ENCODE measurements at regions not wholly inside any gene's neighbourhood (a gene's known extent, or its start where the extent isn't known, plus 50 kb on each side); places are given as distances from the start of the nearest gene placed in this dataset.

DNA sequence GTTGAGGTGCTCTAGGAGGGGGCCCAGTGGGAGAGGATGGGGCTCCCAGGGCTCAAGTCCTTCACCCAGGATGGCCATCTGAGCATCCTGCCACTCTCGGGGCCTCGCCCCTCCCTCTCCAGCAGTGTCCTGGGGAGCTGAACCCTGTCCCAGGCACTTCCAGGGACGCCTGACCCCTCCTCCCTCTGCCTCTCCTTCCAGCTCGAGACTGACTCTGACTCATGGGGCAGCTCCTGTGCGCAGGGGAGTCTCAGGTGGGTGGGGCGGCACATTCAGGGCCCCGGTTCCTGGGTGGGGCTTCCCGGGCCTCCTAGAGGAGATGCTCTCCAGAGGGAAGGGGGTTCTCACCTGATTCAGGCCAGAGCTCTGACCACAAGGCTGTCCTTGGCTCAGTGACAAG, 77.1 kb upstream of the IGLL5 start:
- ATAC-seq, result no peak

DNA sequence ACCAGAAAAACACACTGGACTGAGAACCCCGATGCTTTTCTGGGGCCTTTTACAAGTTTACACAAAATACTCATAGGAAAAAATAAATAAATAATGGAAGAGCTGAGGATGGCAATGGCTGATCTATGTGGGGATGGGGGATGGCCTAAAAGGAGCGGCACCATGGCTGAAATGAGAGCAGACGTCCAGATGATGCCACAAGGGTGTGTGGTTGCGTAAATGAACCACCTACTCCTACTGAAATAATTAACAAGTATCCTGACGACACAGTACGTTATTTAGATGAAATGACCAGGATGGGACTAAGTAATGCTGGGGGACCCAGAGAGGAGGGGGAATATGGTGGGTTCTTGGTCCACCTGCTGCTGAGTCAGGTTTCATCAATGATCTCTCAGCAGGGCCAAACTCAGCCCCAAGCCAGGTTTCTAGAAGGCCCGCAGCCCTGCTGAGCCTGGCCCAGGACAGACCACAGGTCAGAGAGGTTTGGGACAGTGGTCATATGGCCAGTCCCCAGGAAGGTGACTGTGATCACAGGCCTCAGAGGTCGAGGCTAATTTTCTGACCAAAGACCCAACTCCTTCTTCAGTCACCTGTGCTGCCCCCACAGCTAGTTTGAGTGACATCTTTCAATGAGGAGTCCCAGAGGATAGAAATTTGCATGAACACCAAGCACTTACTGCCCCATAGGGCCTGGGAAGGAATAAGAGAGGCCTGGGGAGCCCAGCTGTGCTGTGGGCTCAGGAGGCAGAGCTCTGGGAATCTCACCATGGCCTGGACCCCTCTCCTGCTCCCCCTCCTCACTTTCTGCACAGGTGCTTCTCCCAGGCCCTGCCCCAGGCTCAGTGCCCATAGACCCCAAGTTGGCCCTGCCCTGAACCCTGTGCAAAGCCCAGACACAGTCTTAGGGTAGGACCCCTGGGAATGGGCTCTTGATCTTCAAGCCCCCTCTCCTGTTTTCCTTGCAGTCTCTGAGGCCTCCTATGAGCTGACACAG, 76.3 kb upstream of the IGLL5 start:
- 86 to 87% methylated on average over 4 to 6 of the region's 8 CpGs for WGBS, 2 donors (ENCODE audit: low coverage in 1 of 2)
- Histone ChIP-seq H3K9me3 (no peaks in the 10 kb centered on the region), H3K27me3 (peaks cover 14% of the 10 kb centered on the region), H3K4me3 (no peak overlapping the region), H3K36me3 (no peaks in the 10 kb centered on the region), H3K27ac (no peak overlapping the region), H3K4me1 (no peaks in the 10 kb centered on the region)
- no peak for ATAC-seq
- TF ChIP-seq EP300 (IDR thresholded peaks at IDR 0.05), result no peak
- TF ChIP-seq POLR2AphosphoS5 (IDR thresholded peaks at IDR 0.05), result no peak
- TF ChIP-seq, protein P1, sequence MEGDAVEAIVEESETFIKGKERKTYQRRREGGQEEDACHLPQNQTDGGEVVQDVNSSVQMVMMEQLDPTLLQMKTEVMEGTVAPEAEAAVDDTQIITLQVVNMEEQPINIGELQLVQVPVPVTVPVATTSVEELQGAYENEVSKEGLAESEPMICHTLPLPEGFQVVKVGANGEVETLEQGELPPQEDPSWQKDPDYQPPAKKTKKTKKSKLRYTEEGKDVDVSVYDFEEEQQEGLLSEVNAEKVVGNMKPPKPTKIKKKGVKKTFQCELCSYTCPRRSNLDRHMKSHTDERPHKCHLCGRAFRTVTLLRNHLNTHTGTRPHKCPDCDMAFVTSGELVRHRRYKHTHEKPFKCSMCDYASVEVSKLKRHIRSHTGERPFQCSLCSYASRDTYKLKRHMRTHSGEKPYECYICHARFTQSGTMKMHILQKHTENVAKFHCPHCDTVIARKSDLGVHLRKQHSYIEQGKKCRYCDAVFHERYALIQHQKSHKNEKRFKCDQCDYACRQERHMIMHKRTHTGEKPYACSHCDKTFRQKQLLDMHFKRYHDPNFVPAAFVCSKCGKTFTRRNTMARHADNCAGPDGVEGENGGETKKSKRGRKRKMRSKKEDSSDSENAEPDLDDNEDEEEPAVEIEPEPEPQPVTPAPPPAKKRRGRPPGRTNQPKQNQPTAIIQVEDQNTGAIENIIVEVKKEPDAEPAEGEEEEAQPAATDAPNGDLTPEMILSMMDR (IDR thresholded peaks at IDR 0.05), result no peak
- no peak for TF ChIP-seq POLR2A (IDR thresholded peaks at IDR 0.05)

More for the DNA sequence above, 77.1 kb upstream of the IGLL5 start:
- no peak overlapping the region for H3K27ac ChIP-seq
- TF ChIP-seq POLR2A (IDR thresholded peaks at IDR 0.05) (no peak), POLR2AphosphoS5 (IDR thresholded peaks at IDR 0.05) (no peak), EP300 (IDR thresholded peaks at IDR 0.05) (no peak)
- peaks cover 14% of the 10 kb centered on the region for H3K27me3 ChIP-seq
- H3K4me3 ChIP-seq, result no peak overlapping the region
- no CpG with 5 or more reads among the region's 8 CpGs for WGBS, 2 donors (ENCODE audit: low coverage in 1 of 2)
- H3K36me3 ChIP-seq, result no peaks in the 10 kb centered on the region
- no peaks in the 10 kb centered on the region for H3K9me3 ChIP-seq
- no peaks in the 10 kb centered on the region for H3K4me1 ChIP-seq

DNA sequence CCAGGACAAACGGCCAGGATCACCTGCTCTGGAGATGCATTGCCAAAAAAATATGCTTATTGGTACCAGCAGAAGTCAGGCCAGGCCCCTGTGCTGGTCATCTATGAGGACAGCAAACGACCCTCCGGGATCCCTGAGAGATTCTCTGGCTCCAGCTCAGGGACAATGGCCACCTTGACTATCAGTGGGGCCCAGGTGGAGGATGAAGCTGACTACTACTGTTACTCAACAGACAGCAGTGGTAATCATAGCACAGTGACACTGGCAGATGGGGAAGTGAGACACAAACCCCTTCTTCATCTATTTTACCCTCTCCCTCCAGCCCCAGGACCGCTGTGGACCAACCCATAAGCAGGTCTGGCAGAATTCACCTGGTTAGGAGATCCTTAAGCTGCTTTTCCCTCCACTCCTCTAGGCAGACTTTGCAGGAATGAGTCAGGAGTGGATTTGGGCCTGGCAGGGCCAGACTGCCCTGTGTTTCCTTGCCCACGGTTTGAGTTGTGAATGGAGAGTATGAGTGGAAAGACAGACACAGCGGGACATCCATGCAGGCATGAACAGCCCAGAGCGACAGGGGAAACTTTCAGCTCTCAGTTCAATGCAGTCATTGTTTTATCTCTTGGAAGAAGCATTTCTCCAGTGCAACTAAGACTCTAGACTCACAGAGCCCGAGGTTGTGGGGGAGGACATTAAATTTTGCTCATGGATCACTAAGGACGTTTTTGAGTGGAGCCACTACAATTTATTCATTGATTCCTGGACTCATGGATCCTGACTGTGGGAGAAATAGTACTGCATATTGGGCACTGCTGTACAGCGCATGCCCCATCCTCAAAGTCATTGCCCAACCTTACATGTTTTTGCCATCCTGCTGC, 75.3 kb upstream of the IGLL5 start:
- H3K9me3 ChIP-seq, result no peaks in the 10 kb centered on the region
- no peaks in the 10 kb centered on the region for H3K36me3 ChIP-seq
- no peak for TF ChIP-seq POLR2A (IDR thresholded peaks at IDR 0.05)
- no peak for TF ChIP-seq POLR2AphosphoS5 (IDR thresholded peaks at IDR 0.05)
- TF ChIP-seq, protein P1 (IDR thresholded peaks at IDR 0.05), result no peak
- no peak for TF ChIP-seq EP300 (IDR thresholded peaks at IDR 0.05)
- WGBS, 2 donors (ENCODE audit: low coverage in 1 of 2), result 82 to 88% methylated on average over 7 to 8 of the region's 10 CpGs
- no peaks in the 10 kb centered on the region for H3K4me1 ChIP-seq
- H3K27ac ChIP-seq, result no peak overlapping the region
- H3K4me3 ChIP-seq, result no peak overlapping the region
- ATAC-seq, result no peak
- H3K27me3 ChIP-seq, result peaks cover 16% of the 10 kb centered on the region

DNA sequence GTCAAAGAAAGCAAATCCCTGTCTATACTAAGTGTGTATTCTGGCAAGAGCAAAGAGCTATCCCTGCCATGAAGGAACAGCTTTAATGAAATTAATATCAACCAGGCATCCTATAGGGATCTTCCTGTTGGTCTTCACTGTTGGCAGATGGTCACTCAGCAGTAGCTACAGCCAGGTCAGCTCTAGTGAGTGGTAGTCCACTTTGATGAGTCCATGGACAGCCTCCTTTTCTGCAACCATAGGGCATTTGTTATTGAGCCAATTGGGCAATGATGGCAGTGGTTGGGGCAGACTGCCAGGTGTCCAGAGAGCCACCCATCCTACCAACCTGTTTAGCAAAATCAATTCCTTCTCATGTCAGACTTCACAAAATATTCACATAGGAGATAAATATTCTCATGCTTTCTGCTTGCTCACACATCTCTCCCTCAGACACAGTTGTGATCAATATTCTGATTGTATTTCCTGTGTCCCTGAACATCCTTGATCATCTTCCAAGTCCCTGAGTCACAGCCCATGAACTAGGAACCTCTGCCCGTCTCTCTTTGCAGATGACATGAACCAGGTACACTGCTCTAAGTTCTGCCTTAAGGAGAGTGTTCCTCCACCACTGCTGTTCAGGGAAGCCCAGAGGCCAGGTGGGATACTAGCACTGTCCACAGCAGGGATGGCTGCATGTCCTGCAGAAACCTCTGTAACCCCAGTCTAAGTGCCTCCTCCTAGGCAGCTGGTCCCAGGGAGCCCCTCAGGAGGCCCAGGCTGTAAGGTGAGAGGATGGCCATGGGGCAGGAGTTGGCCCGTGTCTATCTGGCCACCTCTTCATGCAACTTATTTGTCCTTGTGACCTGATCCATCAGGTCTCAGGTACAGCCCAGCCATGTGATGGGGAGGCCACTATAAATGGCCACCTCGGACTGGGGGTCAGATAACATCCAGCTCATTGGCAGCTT, 74.2 kb upstream of the IGLL5 start:
- TF ChIP-seq POLR2A (IDR thresholded peaks at IDR 0.05) (no peak), EP300 (IDR thresholded peaks at IDR 0.05) (no peak), POLR2AphosphoS5 (IDR thresholded peaks at IDR 0.05) (no peak)
- TF ChIP-seq, protein P1 (IDR thresholded peaks at IDR 0.05), result no peak
- ATAC-seq, result no peak
- Histone ChIP-seq H3K4me1 (no peaks in the 10 kb centered on the region), H3K27ac (no peak overlapping the region), H3K4me3 (no peak overlapping the region), H3K27me3 (peaks cover 24% of the 10 kb centered on the region), H3K9me3 (no peaks in the 10 kb centered on the region), H3K36me3 (no peaks in the 10 kb centered on the region)
- 67% methylated on average over 1 of the region's 3 CpGs; no CpG with 5 or more reads in 1 of the 2 donors for WGBS, 2 donors (ENCODE audit: low coverage in 1 of 2)

Measured in gastroesophageal sphincter (tissue), 4 donors.